Activated CD4-positive, alpha-beta T cell treated with anti-CD3 and anti-CD28 coated beads, Interleukin-2, amount 10 ng/mL, durations not matched to agents 7 days and 5 days (primary cell): ENCODE measurements at regions not wholly inside any gene's neighbourhood (a gene's known extent, or its start where the extent isn't known, plus 50 kb on each side); places are given as distances from the start of the nearest gene placed in this dataset.
A peak's percentile ranks its signal among the peaks of the same experiment; 100 is the strongest.

Source experiments
- CTCF ChIA-PET: fragments of 350-600 bp; sonication (Branson Sonifier 250); formaldehyde crosslinking; loops from one replicate; lab custom pipeline; 2021; ENCODE audit warnings: antibody characterized with exemption; lab: Charles Lee
- POLR2A ChIA-PET: fragments of 350-600 bp; sonication (Branson Sonifier 250); formaldehyde crosslinking; loops from one replicate; lab custom pipeline; 2021; ENCODE audit warnings: antibody characterized with exemption; lab: Charles Lee
- DNase-seq: peaks from one replicate; pipeline ENCODE4 v3.0.0-alpha.2; 2020
- H3K27ac Mint-ChIP-seq: one replicate; pipeline ENCODE4 v1.8.0; 2021; ENCODE audit warnings: mild to moderate bottlenecking, moderate library complexity, mixed read lengths
- H3K27me3 Mint-ChIP-seq: one replicate; pipeline ENCODE4 v1.8.0; 2021; ENCODE audit warnings: mixed read lengths
- H3K36me3 Mint-ChIP-seq: one replicate; pipeline ENCODE4 v1.8.0; 2021; ENCODE audit warnings: low read depth, mixed read lengths
- H3K4me1 Mint-ChIP-seq: one replicate; pipeline ENCODE4 v1.8.0; 2021; ENCODE audit warnings: mixed read lengths
- H3K4me3 Mint-ChIP-seq: one replicate; pipeline ENCODE4 v1.8.0; 2021; ENCODE audit warnings: mild to moderate bottlenecking, moderate library complexity, mixed read lengths
- H3K9me3 Mint-ChIP-seq: one replicate; pipeline ENCODE4 v1.8.0; 2021; ENCODE audit warnings: mixed read lengths

GRCh38 chr17:77826132-77826873 is 132.2 kb upstream of the TNRC6C start:
- Mint-ChIP-seq H3K27me3 (peaks cover 2% of the 10 kb centered on the region), H3K4me1 (peaks cover 7% of the 10 kb centered on the region), H3K36me3 (no peaks in the 10 kb centered on the region), H3K27ac (no peak overlapping the region), H3K4me3 (no peak overlapping the region), H3K9me3 (no peaks in the 10 kb centered on the region)
- ChIA-PET CTCF (interaction anchor here (1.5 kb wide), 1 partner anchor 10 kb away, joined by 3 read pairs; no protein-coding TSS in a partner anchor), POLR2A (no interaction called here)
- DNase-seq, result no peak

GRCh38 chr17:77827039-77827438 is 131.5 kb upstream of the TNRC6C start:
- ChIA-PET CTCF (no interaction called here), POLR2A (no interaction called here)
- no peaks in the 10 kb centered on the region for H3K9me3 Mint-ChIP-seq
- DNase-seq, result no peak
- no peak overlapping the region for H3K27ac Mint-ChIP-seq
- H3K36me3 Mint-ChIP-seq, result no peaks in the 10 kb centered on the region
- H3K4me1 Mint-ChIP-seq, result peaks cover 8% of the 10 kb centered on the region
- H3K4me3 Mint-ChIP-seq, result no peak overlapping the region
- peaks cover 2% of the 10 kb centered on the region for H3K27me3 Mint-ChIP-seq

GRCh38 chr17:77827511-77827910 is 131.0 kb upstream of the TNRC6C start:
- Mint-ChIP-seq H3K4me1 (peaks cover 8% of the 10 kb centered on the region), H3K9me3 (no peaks in the 10 kb centered on the region), H3K36me3 (no peaks in the 10 kb centered on the region), H3K27me3 (peaks cover 2% of the 10 kb centered on the region), H3K27ac (no peak overlapping the region), H3K4me3 (no peak overlapping the region)
- ChIA-PET POLR2A (no interaction called here), CTCF (no interaction called here)
- DNase-seq, result no peak

GRCh38 chr17:77828749-77829539 is 129.6 kb upstream of the TNRC6C start:
- Mint-ChIP-seq H3K27ac (no peak overlapping the region), H3K27me3 (peaks cover 6% of the 10 kb centered on the region), H3K9me3 (no peaks in the 10 kb centered on the region), H3K4me1 (peaks cover 8% of the 10 kb centered on the region), H3K4me3 (no peak overlapping the region), H3K36me3 (no peaks in the 10 kb centered on the region)
- ChIA-PET POLR2A (no interaction called here), CTCF (no interaction called here)
- no peak for DNase-seq

- peaks cover 20% of the 10 kb centered on the region for H3K4me1 Mint-ChIP-seq
- ChIA-PET POLR2A (no interaction called here), CTCF (interaction anchor here (0.7 kb wide), 1 partner anchor 12 kb away, joined by 4 read pairs; no protein-coding TSS in a partner anchor)
- no peaks in the 10 kb centered on the region for H3K9me3 Mint-ChIP-seq
- H3K4me3 Mint-ChIP-seq, result no peak overlapping the region
- H3K27ac Mint-ChIP-seq, result no peak overlapping the region
- H3K27me3 Mint-ChIP-seq, result peaks cover 6% of the 10 kb centered on the region
- H3K36me3 Mint-ChIP-seq, result no peaks in the 10 kb centered on the region
- DNase-seq, result no peak
Measured at GRCh38 chr17:77829843-77830799, 128.4 kb upstream of the TNRC6C start.

- CTCF ChIA-PET, result no interaction called here
- Mint-ChIP-seq H3K27ac (no peak overlapping the region), H3K4me1 (peaks cover 23% of the 10 kb centered on the region), H3K27me3 (peaks cover 6% of the 10 kb centered on the region), H3K9me3 (no peaks in the 10 kb centered on the region), H3K4me3 (no peak overlapping the region), H3K36me3 (no peaks in the 10 kb centered on the region)
- POLR2A ChIA-PET, result no interaction called here
- DNase-seq, result no peak
Measured at GRCh38 chr17:77830816-77831473, 127.6 kb upstream of the TNRC6C start.

GRCh38 chr17:77831474-77832179 is 126.9 kb upstream of the TNRC6C start:
- Mint-ChIP-seq H3K4me1 (peaks cover 25% of the 10 kb centered on the region), H3K27me3 (peaks cover 6% of the 10 kb centered on the region), H3K4me3 (no peak overlapping the region), H3K9me3 (peaks cover 2% of the 10 kb centered on the region), H3K36me3 (no peaks in the 10 kb centered on the region), H3K27ac (no peak overlapping the region)
- CTCF ChIA-PET, result no interaction called here
- POLR2A ChIA-PET, result no interaction called here
- DNase-seq, result no peak

GRCh38 chr17:77832180-77832560 is 126.3 kb upstream of the TNRC6C start:
- H3K4me3 Mint-ChIP-seq, result no peak overlapping the region
- H3K4me1 Mint-ChIP-seq, result peaks cover 29% of the 10 kb centered on the region
- CTCF ChIA-PET, result no interaction called here

GRCh38 chr17:77833769-77834168 is 124.7 kb upstream of the TNRC6C start:
- no peak overlapping the region for H3K4me3 Mint-ChIP-seq
- CTCF ChIA-PET, result interaction anchor here (1.0 to 2.0 kb wide), 4 partner anchors 12 to 382 kb away, joined by 3 to 6 read pairs (median 4); no protein-coding TSS in a partner anchor
- H3K9me3 Mint-ChIP-seq, result peaks cover 8% of the 10 kb centered on the region

More at GRCh38 chr17:77832180-77832560, 126.3 kb upstream of the TNRC6C start:
- no peak for DNase-seq
- Mint-ChIP-seq H3K9me3 (peaks cover 2% of the 10 kb centered on the region), H3K27me3 (peaks cover 6% of the 10 kb centered on the region), H3K27ac (no peak overlapping the region), H3K36me3 (no peaks in the 10 kb centered on the region)
- POLR2A ChIA-PET, result no interaction called here

GRCh38 chr17:77834170-77835115 is 124.1 kb upstream of the TNRC6C start:
- ChIA-PET CTCF (interaction anchor here (1.0 to 2.0 kb wide), 4 partner anchors 11 to 381 kb away, joined by 3 to 6 read pairs (median 4); no protein-coding TSS in a partner anchor), POLR2A (interaction anchor here (0.6 kb wide), 1 partner anchor 365 kb away, joined by 3 read pairs; no protein-coding TSS in a partner anchor)
- Mint-ChIP-seq H3K27ac (no peak overlapping the region), H3K27me3 (peaks cover 3% of the 10 kb centered on the region), H3K36me3 (peaks cover 4% of the 10 kb centered on the region), H3K4me3 (no peak overlapping the region), H3K9me3 (peaks cover 11% of the 10 kb centered on the region), H3K4me1 (peaks cover 29% of the 10 kb centered on the region)
- DNase-seq, result peak; percentile 52

More at GRCh38 chr17:77833769-77834168, 124.7 kb upstream of the TNRC6C start:
- H3K27me3 Mint-ChIP-seq, result peaks cover 3% of the 10 kb centered on the region
- peaks cover 29% of the 10 kb centered on the region for H3K4me1 Mint-ChIP-seq
- H3K36me3 Mint-ChIP-seq, result peaks cover 4% of the 10 kb centered on the region
- H3K27ac Mint-ChIP-seq, result no peak overlapping the region
- no peak for DNase-seq
- POLR2A ChIA-PET, result no interaction called here
